GM12892 (cell line): ENCODE measurements at regions not wholly inside any gene's neighbourhood (a gene's known extent, or its start where the extent isn't known, plus 50 kb on each side); places are given as distances from the start of the nearest gene placed in this dataset.

Experiments used
- DNase-seq: peaks from one replicate; pipeline ENCODE4 v3.0.0; 2011; ENCODE audit not compliant: insufficient read length
- FAIRE-seq: peaks from 2 replicates; lab custom pipeline; 2011; peaks lifted over from hg19 to GRCh38; lab: Jason Lieb, UNC
- POLR2A ChIP-seq: IDR thresholded peaks from 2 replicates; pipeline ENCODE4 v1.6.1; 2011; ENCODE audit warnings: low read depth, low read length, control low read depth
- POLR2AphosphoS5 ChIP-seq: IDR thresholded peaks from 2 replicates; pipeline ENCODE4 v1.6.1; 2011; ENCODE audit warnings: low read depth, low read length, control low read depth
- TAF1 ChIP-seq: IDR thresholded peaks from 2 replicates; pipeline ENCODE4 v1.6.1; 2011; ENCODE audit warnings: low read depth, mild to moderate bottlenecking, control low read depth, low read length, borderline replicate concordance

DNA sequence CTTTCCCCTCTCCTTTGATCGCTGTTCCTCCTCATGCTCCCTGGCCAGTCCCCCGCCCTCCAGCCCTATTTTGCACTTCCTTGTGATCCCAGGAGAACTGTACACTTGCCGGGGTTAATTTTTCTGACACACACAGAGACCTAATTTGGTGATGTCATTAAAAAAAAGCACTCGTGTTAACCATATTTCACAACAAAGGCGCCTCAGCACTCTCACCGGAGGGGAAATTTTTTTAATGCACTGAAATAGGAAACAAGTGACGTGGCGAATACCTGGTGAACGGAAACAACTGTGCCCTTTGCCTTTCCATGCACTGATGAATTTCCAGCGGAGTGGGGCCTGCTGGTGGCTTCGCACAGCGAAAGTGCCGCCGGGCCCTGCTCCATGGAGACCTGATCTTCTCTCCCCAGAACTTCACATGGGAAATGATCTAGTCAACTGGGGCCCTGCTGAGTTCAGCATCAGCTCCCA, 53.9 kb upstream of the TAGAP start:
- DNase-seq (no peak), FAIRE-seq (peak; percentile 83)
- TF ChIP-seq TAF1 (no peak), POLR2AphosphoS5 (no peak), POLR2A (no peak)

- FAIRE-seq (no peak), DNase-seq (no peak)
- TF ChIP-seq POLR2A, result no peak
- TF ChIP-seq TAF1, result no peak
- no peak for TF ChIP-seq POLR2AphosphoS5
Measured at GRCh38 chr6:159097256-159097655, 52.5 kb upstream of the TAGAP start.

GRCh38 chr6:159095616-159096015, 50.8 kb upstream of the TAGAP start:
- FAIRE-seq (no peak), DNase-seq (no peak)
- TF ChIP-seq TAF1 (no peak), POLR2AphosphoS5 (no peak), POLR2A (no peak)

DNA sequence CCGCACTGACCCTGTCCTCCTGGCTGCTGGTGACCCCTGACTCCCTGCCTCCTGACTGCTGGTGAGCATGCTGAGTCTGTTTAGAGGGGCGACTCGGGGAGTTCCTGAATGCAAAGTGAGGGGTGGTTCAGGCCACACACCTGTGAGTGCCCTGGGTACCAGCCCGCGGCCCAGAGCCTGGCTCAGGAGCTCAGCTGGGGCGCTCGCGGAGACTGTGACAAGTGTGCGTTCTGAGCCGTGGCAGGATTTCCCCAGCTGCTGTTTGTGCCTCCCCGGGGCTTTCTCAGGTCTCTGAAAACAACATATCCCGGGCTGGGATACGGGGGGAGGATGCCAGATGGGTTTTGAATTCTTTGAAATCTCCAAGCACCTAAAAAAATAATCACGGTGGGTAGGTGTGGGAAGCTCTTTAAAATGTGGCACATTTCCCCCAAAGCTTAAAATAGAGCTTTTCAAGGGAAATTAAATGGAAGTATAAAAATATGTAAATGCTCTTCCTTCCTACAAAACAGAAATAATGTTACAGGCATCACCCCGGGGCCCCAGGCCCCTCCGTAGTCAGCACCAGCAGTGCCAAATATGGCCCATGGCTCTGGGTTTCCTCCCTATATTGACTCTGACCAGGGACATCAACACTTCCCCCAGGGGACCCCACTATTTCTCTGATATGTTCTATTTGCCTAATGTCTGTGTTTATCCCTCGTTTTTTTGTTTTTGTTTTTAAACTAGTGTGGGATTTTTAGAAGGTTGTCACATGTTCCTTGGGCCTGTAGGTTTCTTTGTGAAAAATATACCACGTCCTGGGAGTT, 49.9 kb upstream of the TAGAP start:
- no peak for TF ChIP-seq POLR2AphosphoS5
- TF ChIP-seq TAF1, result no peak
- TF ChIP-seq POLR2A, result no peak
- FAIRE-seq, result peak; percentile 86
- peak; percentile 65 for DNase-seq
